OCI-LY1 (cell line): ENCODE measurements at regions not wholly inside any gene's neighbourhood (a gene's known extent, or its start where the extent isn't known, plus 50 kb on each side); places are given as distances from the start of the nearest gene placed in this dataset.
"Not testable (repeated sequence)": the region's sequence is repeated elsewhere in the genome, so short reads cannot be mapped to it uniquely, and the experiment has no call there.

Source experiments
- H2AFZ ChIP-seq: fragments of 200-600 bp; sonication (generic), shearing (Covaris generic); 2 replicates; pipeline ENCODE4 v1.6.0; 2014; ENCODE audit warnings: antibody characterized with exemption, mild to moderate bottlenecking, low read length
- H3F3A ChIP-seq: fragments of 200-600 bp; sonication (generic), shearing (Covaris generic); 2 replicates; pipeline ENCODE4 v1.6.0; 2014; ENCODE audit warnings: mild to moderate bottlenecking, antibody characterized with exemption, low read length, moderate library complexity; ENCODE audit not compliant: insufficient read depth
- H3K27ac ChIP-seq: fragments of 200-600 bp; sonication (generic); 2 replicates; pipeline ENCODE4 v1.5.1; 2014; ENCODE audit warnings: low read length, mixed run types, mild to moderate bottlenecking, low read depth; ENCODE audit not compliant: poor library complexity, severe bottlenecking
- H3K27me3 ChIP-seq: fragments of 200-600 bp; sonication (generic); 2 replicates; pipeline ENCODE4 v1.6.0; 2014; ENCODE audit warnings: antibody characterized with exemption, mild to moderate bottlenecking, low read length, moderate library complexity; ENCODE audit not compliant: insufficient read depth
- H3K36me3 ChIP-seq: fragments of 200-600 bp; sonication (generic); 2 replicates; pipeline ENCODE4 v1.6.1; 2014; ENCODE audit warnings: mild to moderate bottlenecking, antibody characterized with exemption, low read length, moderate library complexity, mixed read lengths; ENCODE audit not compliant: insufficient read depth
- H3K4me1 ChIP-seq: fragments of 200-600 bp; sonication (generic); 2 replicates; pipeline ENCODE4 v1.5.1; 2014; ENCODE audit warnings: mild to moderate bottlenecking, low read length, moderate library complexity; ENCODE audit not compliant: insufficient read depth, severe bottlenecking
- H3K4me2 ChIP-seq: fragments of 200-600 bp; sonication (generic), shearing (Covaris generic); 2 replicates; pipeline ENCODE4 v1.6.1; 2014; ENCODE audit warnings: low read length
- H3K4me3 ChIP-seq: fragments of 200-600 bp; sonication (generic); 2 replicates; pipeline ENCODE4 v1.5.1; 2014; ENCODE audit warnings: low read length, low read depth, mild to moderate bottlenecking, mixed read lengths; ENCODE audit not compliant: poor library complexity, severe bottlenecking
- H3K79me2 ChIP-seq: fragments of 200-600 bp; shearing (Covaris generic); 2 replicates; pipeline ENCODE4 v1.6.1; 2016; ENCODE audit warnings: mixed run types, low read length, mixed read lengths; ENCODE audit not compliant: insufficient read depth
- H3K9ac ChIP-seq: fragments of 200-600 bp; sonication (generic), shearing (Covaris generic); 2 replicates; pipeline ENCODE4 v1.6.1; 2014; ENCODE audit warnings: mild to moderate bottlenecking, low read length, mixed read lengths
- H3K9me2 ChIP-seq: fragments of 200-600 bp; sonication (generic), shearing (Covaris generic); 2 replicates; pipeline ENCODE4 v1.6.1; 2014; ENCODE audit warnings: low read depth, mild to moderate bottlenecking, low read length, mixed read lengths
- H3K9me3 ChIP-seq: fragments of 200-600 bp; shearing (Covaris generic); 2 replicates; pipeline ENCODE4 v1.6.1; 2014; ENCODE audit warnings: low read length, mixed read lengths
- H4K20me1 ChIP-seq: fragments of 200-600 bp; sonication (generic), shearing (Covaris generic); 2 replicates; pipeline ENCODE4 v1.6.0; 2016; ENCODE audit warnings: mild to moderate bottlenecking, low read length; ENCODE audit not compliant: insufficient read depth
- CTCF ChIP-seq: fragments of 200-600 bp; sonication (generic), shearing (Covaris generic); IDR thresholded peaks from 2 replicates; pipeline ENCODE4 v1.5.1; 2017; ENCODE audit warnings: mild to moderate bottlenecking, antibody characterized with exemption, low read length, moderate library complexity, mixed read lengths
- EZH2 ChIP-seq: fragments of 200-600 bp; sonication (generic), shearing (Covaris generic); IDR thresholded peaks from 2 replicates; pipeline ENCODE4 v1.8.0; 2017; ENCODE audit warnings: borderline replicate concordance, mixed run types, mild to moderate bottlenecking, antibody characterized with exemption, low read length, moderate library complexity, mixed read lengths

GRCh38 chr4:112739442-112739841, 102.5 kb downstream of the LARP7 start:
- no peaks in the 10 kb centered on the region for H3K9me2 ChIP-seq
- no peaks in the 10 kb centered on the region for H3F3A ChIP-seq
- no peak overlapping the region for H3K27ac ChIP-seq
- H3K27me3 ChIP-seq, result no peaks in the 10 kb centered on the region
- no peak overlapping the region for H3K9ac ChIP-seq
- TF ChIP-seq EZH2 (no peak), CTCF (no peak)
- H3K4me3 ChIP-seq, result no peak overlapping the region
- no peaks in the 10 kb centered on the region for H3K36me3 ChIP-seq
- no peaks in the 10 kb centered on the region for H4K20me1 ChIP-seq
- H3K4me1 ChIP-seq, result no peaks in the 10 kb centered on the region
- no peak overlapping the region for H2AFZ ChIP-seq
- H3K4me2 ChIP-seq, result no peak overlapping the region
- H3K9me3 ChIP-seq, result no peaks in the 10 kb centered on the region
- H3K79me2 ChIP-seq, result no peaks in the 10 kb centered on the region

- no peak for TF ChIP-seq CTCF
- TF ChIP-seq EZH2, result no peak
- Histone ChIP-seq H3K36me3 (no peaks in the 10 kb centered on the region), H3K9ac (no peak overlapping the region), H3K79me2 (no peaks in the 10 kb centered on the region), H3K27ac (no peak overlapping the region), H3F3A (no peaks in the 10 kb centered on the region), H3K27me3 (no peaks in the 10 kb centered on the region), H3K4me1 (no peaks in the 10 kb centered on the region), H3K4me3 (no peak overlapping the region), H3K9me2 (no peaks in the 10 kb centered on the region), H4K20me1 (no peaks in the 10 kb centered on the region), H3K4me2 (no peak overlapping the region), H2AFZ (no peak overlapping the region), H3K9me3 (no peaks in the 10 kb centered on the region)
These were observed 110.1 kb downstream of the LARP7 start for GRCh38 chr4:112747036-112747435.

GRCh38 chr4:112748352-112748878, 111.5 kb downstream of the LARP7 start:
- Histone ChIP-seq H3K4me1 (no peaks in the 10 kb centered on the region), H3F3A (no peaks in the 10 kb centered on the region), H2AFZ (no peak overlapping the region), H3K9me3 (no peaks in the 10 kb centered on the region), H3K4me3 (no peak overlapping the region), H3K79me2 (no peaks in the 10 kb centered on the region), H4K20me1 (no peaks in the 10 kb centered on the region), H3K27ac (no peak overlapping the region), H3K9me2 (no peaks in the 10 kb centered on the region), H3K27me3 (no peaks in the 10 kb centered on the region), H3K4me2 (no peak overlapping the region), H3K9ac (no peak overlapping the region), H3K36me3 (no peaks in the 10 kb centered on the region)
- TF ChIP-seq CTCF (no peak), EZH2 (no peak)

GRCh38 chr4:112750749-112751148, 113.8 kb downstream of the LARP7 start:
- not testable (repeated sequence) for H3K4me3 ChIP-seq, H3K27ac ChIP-seq, H3K79me2 ChIP-seq, H3K36me3 ChIP-seq, H3K27me3 ChIP-seq, H3K4me2 ChIP-seq, H3K9ac ChIP-seq, H3K9me2 ChIP-seq, H3K9me3 ChIP-seq, H4K20me1 ChIP-seq, H2AFZ ChIP-seq, H3K4me1 ChIP-seq, H3F3A ChIP-seq
